HG03432 (cell line): ENCODE measurements at regions not wholly inside any gene's neighbourhood (a gene's known extent, or its start where the extent isn't known, plus 50 kb on each side); places are given as distances from the start of the nearest gene placed in this dataset.

Experiments
- ATAC-seq: cut with Tn5 transposase; IDR thresholded peaks from one replicate; pipeline ENCODE4 v1.9.1; 2021; ENCODE audit warnings: mild to moderate bottlenecking, moderate library complexity; ENCODE audit not compliant: unreplicated experiment

DNA sequence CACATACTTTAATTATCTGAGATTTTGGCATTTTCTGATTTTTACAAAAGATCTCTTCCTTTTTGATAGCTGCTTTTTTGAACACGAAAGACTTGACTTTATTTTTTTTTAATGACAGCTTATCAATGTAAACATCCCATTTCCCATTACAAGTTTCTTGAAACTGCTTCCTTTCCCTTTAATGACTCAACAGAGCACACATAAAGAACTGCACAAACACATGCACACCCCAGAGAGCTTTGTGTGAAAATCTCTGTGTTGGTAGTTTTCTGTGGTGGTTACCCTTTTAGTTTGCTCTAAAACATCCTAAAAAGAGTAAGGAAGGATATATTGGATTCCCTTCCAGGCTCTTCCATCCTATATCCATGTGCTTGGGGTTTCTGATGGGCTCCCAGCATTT lies 125.1 kb upstream of the ZNF32 start:
- ATAC-seq: no peak

DNA sequence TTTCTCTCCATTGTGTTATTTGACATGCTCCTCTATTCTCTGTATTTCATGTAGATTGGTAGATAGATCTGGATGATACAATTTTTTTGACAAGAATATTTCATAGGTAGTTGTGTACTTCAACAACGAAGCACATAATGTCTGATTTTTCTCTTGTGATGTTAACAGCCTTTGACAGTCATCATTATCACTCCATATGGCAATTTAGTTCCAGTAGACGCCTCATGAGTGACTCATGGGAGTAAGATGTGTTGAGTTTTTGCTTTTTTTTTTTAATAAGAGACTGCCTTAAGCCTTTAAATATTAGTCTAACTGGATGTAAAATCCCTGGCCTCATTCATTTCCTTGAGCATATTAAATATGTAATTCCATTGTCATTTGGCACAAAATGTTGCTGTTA lies 123.5 kb upstream of the ZNF32 start:
- no peak for ATAC-seq

DNA sequence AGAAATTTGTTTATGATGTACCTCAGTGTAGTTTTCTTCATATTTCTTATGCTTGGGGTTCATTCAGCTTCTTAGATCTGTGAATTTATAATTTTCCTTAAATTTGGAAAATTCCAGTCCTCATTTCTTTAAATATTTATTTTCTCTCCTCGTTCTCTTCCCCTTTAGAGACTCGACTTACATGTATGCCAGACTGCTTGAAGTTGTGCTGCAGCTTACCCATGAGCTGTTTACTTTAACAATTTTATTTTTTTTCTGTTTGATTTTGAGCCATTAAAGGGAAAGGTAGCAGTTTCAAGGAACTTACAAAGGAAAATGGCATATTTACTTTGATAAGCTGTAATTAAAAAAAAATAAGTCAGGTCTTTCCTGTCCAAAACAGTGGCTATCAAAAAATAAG lies 123.0 kb upstream of the ZNF32 start:
- ATAC-seq: no peak

DNA sequence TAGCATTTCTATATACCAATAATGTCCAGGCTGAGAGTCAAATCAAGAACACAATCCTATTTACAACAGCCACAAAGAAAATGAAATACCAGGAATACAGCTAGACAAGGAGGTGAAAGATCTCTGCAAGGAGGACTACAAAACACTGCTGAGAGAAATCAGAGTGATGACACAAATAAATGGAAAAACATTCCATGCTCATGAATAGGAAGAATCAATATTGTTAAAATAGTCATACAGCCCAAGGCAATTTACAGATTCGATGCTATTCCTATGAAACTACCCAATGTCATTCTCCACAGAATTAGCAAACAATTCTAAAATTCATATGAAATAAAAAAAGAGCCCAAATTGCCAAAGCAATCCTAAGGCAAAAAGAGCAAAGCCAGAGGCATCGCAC lies 116.8 kb upstream of the ZNF32 start:
- ATAC-seq: no peak

DNA sequence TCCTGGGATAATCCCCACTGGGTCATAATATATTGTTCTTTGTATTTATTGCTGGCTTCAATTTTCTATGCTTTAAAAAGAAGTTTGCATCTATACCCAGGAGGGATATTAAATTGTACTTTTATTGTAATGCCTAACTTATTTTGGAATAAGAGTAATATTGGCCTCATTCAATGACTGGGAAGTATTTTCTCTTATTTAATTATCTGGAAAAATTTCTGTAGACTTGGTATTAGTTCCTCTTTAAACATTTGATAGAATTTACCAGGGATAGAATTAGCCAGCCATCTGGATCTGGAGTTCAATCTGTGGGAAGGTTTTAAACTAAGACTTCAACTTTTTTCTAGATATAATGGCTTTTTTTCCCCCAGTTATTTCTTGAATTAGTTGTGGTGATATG lies 115.2 kb upstream of the ZNF32 start:
- no peak for ATAC-seq

DNA sequence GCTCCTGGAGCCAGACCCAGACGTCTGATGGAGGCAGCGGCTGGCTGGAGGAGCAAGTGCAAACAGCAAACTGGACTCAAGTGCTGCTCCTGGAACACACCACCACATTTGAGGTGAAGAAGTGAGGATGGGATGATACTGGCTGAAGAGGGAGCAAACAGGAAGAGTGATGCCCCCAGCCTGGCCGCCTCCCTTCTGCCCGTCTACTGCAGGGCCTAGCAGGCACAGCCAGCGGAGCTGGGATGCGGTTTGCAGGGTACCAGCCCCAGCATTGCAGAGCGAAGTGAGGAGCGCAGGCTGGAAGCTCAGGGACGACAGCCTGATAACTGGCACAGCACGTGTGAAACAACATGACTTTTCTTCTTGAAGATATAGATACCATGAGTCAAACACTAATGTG lies 111.8 kb upstream of the ZNF32 start:
- no peak for ATAC-seq

DNA sequence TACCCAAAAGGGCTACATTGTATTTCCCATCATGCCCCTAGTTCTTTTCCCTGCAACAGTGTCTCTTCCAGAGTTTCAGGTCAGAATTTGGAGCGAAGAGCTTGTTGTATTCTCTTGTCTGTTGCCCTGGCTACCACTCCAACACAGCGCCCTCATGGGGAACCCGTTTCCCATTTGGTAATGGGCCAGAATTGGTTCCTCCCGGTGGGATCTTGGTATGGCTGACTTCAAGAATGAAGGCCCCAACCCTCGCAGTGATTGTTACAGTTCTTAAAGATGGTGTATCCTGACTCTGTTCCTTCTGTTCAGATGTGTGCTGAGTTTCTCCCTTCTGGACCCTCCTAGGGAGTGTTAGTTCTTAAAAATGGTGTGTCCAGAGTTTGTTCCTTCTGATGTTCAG lies 110.5 kb upstream of the ZNF32 start:
- ATAC-seq: no peak

DNA sequence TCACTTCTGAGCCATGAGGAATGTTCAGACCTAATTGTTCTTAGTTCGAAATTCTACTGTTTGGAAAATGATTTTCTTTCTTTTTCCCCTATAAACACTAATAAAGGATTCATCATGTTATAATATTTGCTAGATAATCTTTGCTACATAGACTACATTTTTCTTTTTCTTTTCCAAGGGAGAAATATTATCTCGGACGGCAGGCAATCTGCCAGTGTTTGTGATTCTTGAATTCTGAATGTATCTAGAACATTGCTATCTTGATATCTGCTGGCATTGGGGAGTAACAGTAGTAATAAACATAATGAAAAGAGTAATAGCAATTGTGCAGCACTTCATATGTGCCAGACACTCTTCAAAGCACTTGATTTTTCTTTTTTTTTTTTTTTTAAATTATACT lies 107.7 kb upstream of the ZNF32 start:
- ATAC-seq: no peak

DNA sequence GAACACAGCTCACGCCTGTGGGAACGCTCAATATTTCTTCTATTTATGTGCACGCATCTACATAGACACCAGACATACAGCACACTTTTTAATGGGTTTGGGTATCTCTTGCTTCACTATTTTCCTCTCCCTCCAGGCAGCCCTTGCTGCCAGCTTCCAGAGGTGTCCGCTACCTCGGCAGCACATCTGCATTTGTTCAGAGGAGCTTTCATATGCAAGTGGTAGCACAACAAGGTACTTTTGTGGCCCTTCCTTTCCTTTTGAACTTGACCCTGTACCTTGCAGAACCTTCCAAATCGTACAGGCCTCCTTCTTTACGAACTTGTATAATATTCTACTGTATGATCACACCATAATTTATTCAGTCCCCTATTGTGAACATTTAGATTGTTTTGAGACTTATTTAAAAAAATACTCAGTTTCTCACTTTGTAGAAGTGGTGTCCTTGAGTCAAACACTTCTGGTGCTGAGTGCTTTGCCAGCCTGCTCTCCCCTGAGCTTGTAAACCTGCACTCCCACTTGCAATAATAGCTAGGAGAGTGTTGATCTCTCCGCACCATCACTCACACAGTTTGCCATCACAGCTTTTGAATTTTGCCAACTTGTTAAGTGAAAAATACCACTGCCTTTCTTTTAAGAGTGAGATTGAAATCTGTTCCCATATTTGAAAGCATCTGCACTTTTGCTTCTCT lies 106.0 kb upstream of the ZNF32 start:
- ATAC-seq: no peak

DNA sequence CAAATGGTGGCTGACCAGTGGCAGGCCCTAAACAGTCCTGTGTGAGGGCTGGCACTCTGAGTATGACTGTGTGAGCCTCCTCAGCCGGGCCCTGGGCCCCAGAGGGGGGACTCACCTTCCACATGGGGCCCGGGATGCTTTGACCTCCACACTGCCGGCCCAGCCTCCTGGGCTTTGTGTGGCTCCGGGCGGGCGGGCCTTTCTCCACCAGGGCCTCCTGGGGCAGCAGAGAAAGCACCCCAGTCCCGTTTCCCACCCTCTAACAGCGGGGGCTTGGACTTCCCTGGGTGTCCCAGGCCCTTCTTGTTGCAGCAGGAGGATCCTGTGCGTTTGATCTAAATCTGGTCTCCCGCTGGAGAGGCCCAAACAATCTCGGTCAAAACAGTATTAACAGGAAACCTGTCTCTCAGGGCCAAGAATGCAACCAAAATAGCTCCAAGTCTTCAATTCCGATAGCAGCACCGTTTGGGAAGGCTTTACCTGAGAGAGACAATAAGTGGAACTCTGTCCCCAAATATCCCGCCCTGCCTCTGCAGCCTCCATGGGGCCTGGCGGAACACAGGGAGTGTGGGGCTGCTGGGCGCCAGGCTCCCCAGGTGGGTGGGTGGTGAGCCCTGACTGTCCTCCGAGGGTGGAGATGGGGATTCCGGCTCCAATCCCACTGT lies 104.8 kb upstream of the ZNF32 start:
- no peak for ATAC-seq

DNA sequence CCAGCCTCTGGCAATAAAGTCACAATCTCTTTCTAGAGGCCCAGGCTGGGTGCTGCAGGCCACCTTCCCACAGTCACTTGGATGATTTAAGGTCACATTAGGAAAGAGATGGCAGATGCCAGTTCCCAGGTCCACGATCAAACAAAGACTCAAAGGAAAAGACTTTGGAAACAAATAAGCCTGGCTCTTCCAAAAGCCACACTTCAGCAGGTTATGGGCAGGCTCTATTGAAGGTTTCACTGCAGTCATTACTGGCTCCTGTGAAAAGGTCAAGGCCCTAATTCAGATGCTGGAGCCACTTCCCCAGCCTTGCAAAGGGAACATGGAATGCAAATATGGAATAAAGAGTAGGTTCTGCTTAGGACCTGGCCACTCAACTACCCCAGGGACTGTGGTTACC lies 104.0 kb upstream of the ZNF32 start:
- no peak for ATAC-seq

DNA sequence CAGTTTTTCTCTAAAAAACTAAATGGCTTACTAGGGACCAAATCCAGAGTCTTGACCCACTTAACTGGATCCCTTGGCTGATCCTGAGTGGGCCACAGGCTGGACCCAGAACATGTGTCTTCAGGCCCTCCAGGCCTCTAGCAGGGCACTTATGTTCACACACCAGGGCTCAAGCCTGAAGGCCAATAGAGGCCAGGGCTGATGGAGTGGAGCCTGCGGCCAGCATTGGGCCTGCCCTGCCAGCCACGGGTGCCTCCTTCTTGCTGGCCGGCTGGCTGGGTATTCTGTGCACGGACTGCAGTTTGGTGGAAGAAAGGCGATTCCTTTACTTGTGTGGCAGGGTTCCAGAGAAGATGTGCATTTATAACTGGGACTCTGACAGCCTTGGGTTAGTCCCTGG lies 103.0 kb upstream of the ZNF32 start:
- no peak for ATAC-seq

DNA sequence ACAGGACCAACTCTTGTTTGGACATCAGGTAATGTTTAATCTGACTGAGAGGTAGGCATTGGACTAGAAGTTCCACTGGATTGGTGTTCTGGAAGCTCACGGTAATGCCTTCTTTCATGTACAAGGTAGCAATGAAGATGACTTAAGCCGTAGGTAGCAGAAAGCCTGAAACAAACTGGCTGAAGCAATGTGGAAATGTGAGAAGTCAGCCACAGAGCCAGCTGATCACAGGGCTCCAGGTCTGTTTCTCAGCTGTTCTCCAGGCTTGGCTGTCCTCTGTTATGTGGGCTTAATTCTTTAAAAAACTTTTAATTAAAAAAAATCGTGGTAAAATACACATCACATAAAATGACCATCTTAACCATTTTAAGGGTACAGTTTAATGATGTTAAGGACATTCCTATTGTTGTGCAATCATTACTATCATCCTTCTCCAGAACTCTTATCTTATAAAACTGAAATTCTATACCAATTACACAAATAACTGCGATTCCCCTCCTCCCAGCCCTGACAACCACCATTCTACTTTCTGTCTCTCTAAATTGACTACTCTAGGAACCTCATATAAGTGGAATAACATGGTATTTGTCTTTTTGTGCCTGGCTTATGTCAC lies 101.4 kb upstream of the ZNF32 start:
- ATAC-seq: no peak

DNA sequence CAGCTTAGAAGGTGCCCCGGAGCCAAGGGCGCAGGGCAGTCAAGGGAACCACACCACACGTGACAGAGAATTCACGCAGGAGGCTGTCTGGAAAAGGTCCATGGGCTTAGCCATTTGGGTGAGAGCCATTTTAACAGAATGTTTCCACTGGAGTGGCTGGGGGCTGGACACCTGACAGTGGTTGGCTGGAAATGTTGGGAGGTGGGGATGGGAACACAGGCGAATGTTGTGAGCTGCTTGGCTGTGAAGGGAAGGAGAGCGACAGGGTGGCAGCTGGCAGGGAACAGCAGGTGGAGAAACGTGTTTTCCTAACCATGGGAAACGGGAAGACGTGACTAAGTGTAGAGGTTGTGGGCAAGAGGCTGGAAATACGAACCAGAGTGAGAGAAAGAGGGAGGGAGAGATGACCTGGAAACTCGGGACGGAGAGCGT lies 100.5 kb upstream of the ZNF32 start:
- no peak for ATAC-seq

DNA sequence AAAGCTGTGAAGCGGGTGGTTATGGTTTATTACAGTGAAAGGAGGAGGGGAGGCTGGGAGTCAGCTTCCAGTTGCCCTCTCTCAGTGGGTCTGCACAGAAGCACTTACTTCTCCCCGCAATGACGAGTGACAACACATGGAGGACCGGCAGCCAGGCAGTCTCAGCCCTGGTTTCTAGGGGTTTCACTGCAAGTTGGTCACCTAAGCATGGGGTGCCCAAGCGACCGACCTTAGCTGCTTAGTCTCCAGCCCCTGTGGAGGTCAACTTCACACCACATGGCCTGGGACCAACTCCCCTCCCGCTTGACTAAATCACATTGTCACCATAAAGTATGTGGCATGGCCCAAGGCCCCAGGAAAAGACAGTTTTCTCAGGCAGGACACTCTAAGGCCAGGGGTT lies 99.9 kb upstream of the ZNF32 start:
- ATAC-seq: no peak

DNA sequence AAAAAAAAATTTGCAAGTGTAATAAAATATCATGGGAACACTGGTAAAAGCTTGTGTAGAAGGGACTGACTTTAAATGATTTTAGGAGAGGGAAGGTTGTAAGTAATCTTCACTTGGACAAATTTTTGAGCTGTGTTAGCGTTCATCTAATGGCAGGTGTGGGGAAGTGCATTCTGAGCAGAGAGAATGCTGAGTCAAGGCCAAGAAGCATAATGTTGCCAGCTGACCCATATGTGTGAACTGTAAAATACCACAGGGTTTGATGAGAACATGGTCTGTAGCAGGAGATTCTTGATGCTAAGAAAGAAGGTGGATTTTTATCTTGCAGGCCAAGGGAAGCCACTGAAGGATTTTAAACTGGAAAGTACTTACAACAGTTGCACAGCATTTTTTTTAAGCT lies 98.2 kb upstream of the ZNF32 start:
- ATAC-seq: no peak

DNA sequence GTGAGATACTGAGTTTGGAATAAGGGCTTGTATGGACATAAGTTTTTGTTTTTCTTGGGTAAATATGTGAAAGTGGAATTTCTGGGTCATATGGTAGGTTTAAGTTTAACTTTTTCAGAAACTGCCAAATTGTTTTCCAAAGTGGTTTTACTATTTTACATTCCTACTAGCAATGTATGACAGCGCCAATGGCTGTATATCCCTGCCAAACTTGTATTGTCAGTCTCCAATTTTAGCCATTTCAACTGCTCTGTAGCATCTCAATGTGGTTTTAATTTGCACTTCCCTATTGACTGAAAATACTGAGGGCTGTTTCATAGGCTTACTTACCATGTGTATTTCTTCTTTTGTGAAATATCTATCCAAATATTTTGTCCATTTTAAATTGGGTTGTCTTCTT lies 90.5 kb upstream of the ZNF32 start:
- no peak for ATAC-seq

DNA sequence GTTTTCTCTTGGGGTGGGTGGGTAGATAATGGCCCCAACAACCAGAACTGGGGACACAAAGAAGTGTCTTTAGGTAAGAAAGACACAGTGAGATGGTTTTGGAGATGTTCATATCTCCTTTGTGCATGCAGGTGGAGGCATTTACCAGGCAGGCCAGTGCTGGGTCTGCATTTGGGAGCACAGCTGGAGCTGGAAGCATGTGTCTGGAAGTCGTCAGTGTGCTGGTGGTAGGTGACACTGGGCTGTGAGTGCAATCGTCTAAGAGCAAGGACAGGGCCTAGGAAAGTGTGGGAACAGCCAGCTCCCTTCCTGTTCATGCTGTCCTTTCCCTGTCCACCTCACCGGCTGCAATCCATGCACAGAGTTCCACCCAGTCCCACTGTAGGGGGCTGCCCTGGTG lies 88.3 kb upstream of the ZNF32 start:
- no peak for ATAC-seq

DNA sequence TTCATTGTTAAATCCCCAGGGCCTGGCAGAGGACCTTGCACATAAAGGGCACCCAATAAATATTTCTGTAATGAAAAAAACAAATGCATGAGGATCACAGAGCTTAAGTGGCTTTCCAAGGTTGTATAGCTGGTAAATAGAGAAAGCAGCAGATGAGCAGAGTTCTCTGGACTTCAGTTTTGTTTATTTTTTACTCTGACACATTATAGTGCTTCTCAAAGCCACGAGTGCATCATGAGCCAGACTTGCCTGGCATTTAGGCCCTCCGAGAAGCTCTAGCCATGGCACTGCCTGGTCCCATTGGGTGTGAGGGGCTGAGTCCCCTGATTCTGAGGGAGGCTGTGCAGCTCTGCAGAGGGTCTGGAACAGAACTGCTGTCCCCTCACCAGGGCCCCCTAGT lies 87.2 kb upstream of the ZNF32 start:
- no peak for ATAC-seq

DNA sequence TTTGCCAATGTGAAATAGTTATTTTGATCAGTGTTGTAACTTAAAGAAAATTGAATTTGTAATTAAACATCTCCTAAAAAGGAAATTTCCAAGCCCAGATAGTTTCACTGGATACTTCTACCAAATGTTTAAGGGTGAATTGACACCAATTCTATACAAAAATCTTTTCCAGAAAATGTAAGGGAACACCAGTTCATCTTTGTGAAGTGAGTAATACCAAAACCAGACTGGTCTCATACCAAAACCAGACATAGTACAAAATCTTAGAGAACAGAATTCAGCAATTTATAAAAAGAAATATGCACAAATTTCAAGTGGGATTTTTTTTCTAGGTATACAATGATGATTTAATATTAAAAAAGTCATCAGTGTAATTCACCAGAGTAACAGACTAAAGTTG lies 86.0 kb upstream of the ZNF32 start:
- no peak for ATAC-seq

DNA sequence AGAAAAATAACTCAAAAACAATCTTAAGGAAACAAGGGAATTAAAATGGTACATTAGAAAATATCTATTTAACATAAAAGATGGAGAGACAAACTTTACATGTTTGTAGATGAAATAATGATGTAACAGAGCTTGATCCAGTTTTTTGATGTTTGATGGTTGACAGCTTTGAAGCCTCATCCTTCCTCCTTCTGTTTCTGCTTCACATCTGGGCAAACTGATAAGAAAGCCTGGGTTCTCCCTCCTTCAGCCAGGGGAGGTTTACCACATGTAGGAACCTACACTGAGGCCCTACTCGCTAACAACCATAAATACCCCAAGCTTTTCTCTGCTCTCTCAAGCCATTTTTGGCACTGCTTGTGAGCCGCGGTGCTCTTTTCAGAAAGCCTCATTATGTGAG lies 82.8 kb upstream of the ZNF32 start:
- ATAC-seq: no peak

DNA sequence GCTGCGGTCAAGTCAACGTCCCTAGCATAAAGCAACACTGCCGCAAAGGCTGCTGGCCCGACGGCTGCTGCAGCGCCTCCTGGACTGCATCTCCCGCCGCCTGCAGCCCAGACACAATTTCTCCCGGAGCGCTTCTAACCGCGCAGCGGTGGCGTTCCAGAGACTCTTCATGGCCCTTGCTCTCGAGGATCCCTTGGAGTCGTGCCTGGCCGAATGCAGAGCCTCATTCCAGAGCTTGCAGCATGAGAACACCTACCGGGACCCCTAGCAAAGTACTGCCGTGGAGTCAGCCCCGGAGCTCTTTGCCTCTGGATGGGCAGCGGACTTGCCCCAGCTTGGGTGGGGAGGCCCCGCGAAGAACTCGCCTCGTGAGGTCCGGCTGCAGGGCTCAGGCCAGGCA lies 79.7 kb upstream of the ZNF32 start:
- no peak for ATAC-seq

DNA sequence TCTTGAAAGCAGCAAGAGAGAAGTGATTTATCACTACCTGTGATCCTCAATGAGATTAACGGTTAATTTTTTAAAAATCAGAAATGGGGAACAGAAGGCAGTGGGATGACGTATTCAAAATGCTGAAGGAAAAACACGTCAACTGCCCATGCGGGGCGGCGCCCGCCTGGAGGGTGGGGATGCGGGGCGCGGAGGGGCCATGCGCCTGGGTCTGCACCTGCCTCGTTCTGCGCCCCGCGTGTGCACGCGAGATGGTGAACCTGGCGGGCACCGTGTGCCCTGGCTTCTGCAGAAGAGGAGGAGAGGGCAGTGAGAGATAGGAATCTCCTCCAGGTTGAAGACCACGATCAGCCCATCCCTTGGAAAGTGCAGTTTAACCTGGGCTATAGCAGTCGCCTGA lies 79.3 kb upstream of the ZNF32 start:
- no peak for ATAC-seq
